Glutamatergic neuron (in vitro differentiated cells): ENCODE measurements at regions not wholly inside any gene's neighbourhood (a gene's known extent, or its start where the extent isn't known, plus 50 kb on each side); places are given as distances from the start of the nearest gene placed in this dataset.

Experiments
- DNase-seq: peaks from one replicate; pipeline ENCODE4 v3.0.0; 2022
- H3K27ac Mint-ChIP-seq: one replicate; pipeline ENCODE4 v1.8.0; 2020; ENCODE audit warnings: mild to moderate bottlenecking, mixed read lengths, inconsistent platforms; ENCODE audit not compliant: unreplicated experiment
- H3K27me3 Mint-ChIP-seq: one replicate; pipeline ENCODE4 v1.8.0; 2020; ENCODE audit warnings: mild to moderate bottlenecking, moderate library complexity, mixed read lengths, inconsistent platforms; ENCODE audit not compliant: unreplicated experiment
- H3K36me3 Mint-ChIP-seq: one replicate; pipeline ENCODE4 v1.8.0; 2020; ENCODE audit warnings: mild to moderate bottlenecking, mixed read lengths, inconsistent platforms; ENCODE audit not compliant: unreplicated experiment
- H3K4me1 Mint-ChIP-seq: one replicate; pipeline ENCODE4 v1.8.0; 2020; ENCODE audit warnings: mild to moderate bottlenecking, low read depth, mixed read lengths, inconsistent platforms; ENCODE audit not compliant: unreplicated experiment
- H3K4me3 Mint-ChIP-seq: one replicate; pipeline ENCODE4 v1.8.0; 2020; ENCODE audit warnings: mild to moderate bottlenecking, mixed read lengths, inconsistent platforms; ENCODE audit not compliant: unreplicated experiment
- H3K9me3 Mint-ChIP-seq: one replicate; pipeline ENCODE4 v1.8.0; 2020; ENCODE audit warnings: mild to moderate bottlenecking, moderate library complexity, mixed read lengths, inconsistent platforms; ENCODE audit not compliant: unreplicated experiment
- TF ChIP-seq, protein P1 (sequence below): fragments of 200-600 bp; sonication (generic); IDR thresholded peaks from one replicate; pipeline ENCODE4 v1.5.0; 2021; ENCODE audit not compliant: partially characterized antibody, unreplicated experiment

DNA sequence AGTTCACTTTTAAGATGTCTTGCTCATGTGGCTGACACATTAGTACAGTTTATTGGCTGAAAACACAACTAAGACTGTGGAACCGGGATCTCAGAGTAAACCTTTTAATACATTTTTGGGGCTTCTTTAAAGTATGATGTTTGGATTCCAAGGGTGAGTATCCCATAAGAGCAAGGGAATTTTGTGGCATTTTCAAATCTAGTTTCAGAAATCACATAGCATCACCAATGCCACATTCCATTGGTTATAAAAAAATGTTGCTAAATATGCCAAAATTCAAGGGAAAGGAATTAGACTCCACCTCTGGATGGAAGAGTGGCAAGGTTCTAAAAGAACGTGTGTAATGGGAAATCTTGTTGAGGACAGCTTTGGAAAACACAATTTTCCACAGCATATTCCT lies 338.6 kb downstream of the COL12A1 start:
- no peaks in the 10 kb centered on the region for H3K9me3 Mint-ChIP-seq
- no peaks in the 10 kb centered on the region for H3K27me3 Mint-ChIP-seq
- no peak overlapping the region for H3K4me3 Mint-ChIP-seq
- TF ChIP-seq, protein P1, sequence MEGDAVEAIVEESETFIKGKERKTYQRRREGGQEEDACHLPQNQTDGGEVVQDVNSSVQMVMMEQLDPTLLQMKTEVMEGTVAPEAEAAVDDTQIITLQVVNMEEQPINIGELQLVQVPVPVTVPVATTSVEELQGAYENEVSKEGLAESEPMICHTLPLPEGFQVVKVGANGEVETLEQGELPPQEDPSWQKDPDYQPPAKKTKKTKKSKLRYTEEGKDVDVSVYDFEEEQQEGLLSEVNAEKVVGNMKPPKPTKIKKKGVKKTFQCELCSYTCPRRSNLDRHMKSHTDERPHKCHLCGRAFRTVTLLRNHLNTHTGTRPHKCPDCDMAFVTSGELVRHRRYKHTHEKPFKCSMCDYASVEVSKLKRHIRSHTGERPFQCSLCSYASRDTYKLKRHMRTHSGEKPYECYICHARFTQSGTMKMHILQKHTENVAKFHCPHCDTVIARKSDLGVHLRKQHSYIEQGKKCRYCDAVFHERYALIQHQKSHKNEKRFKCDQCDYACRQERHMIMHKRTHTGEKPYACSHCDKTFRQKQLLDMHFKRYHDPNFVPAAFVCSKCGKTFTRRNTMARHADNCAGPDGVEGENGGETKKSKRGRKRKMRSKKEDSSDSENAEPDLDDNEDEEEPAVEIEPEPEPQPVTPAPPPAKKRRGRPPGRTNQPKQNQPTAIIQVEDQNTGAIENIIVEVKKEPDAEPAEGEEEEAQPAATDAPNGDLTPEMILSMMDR = no peak
- no peaks in the 10 kb centered on the region for H3K36me3 Mint-ChIP-seq
- no peak for DNase-seq
- H3K27ac Mint-ChIP-seq = no peak overlapping the region
- no peaks in the 10 kb centered on the region for H3K4me1 Mint-ChIP-seq

DNA sequence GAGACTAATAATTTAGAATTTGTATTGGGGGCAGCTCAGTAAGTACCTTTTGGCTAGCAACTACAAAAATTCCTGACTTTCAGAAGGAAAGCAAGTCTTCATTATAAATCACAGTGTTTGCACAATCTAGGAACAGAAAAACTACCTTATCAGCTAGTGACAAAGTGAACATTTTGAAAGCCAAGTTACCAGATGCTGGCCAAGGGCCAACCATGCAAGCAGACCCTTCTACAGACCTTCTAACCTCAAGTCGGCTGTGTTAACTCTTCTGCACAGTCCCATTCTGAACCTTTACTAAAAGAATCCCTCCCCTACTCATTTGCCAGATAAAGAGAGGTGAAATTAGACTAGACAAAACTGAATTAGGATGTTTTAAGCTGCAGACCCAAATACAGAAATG lies 341.9 kb downstream of the COL12A1 start:
- H3K36me3 Mint-ChIP-seq = no peaks in the 10 kb centered on the region
- TF ChIP-seq, protein P1 = no peak
- no peak overlapping the region for H3K4me3 Mint-ChIP-seq
- no peak for DNase-seq
- H3K27me3 Mint-ChIP-seq = no peaks in the 10 kb centered on the region
- H3K9me3 Mint-ChIP-seq = no peaks in the 10 kb centered on the region
- H3K27ac Mint-ChIP-seq = no peak overlapping the region
- H3K4me1 Mint-ChIP-seq = no peaks in the 10 kb centered on the region

DNA sequence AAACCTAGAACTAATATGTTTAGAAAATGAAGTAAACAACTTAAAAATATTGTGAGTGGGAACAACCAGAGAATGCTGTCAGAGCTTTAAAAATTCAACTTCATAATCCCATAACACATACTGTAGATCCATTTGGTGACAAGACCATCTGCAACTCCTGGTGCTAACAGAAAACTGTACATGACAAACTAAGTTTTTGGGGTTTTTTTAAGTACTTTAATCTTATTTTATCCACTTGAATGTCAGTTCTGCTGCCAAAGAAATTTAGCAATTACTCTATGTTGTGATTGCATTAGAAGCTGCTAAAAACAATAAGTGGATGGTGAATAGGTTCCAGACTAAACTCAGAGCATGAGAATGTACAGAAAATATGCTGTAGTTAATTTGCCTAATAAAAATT lies 345.4 kb downstream of the COL12A1 start:
- Mint-ChIP-seq H3K4me3 (no peak overlapping the region), H3K27ac (no peak overlapping the region), H3K27me3 (no peaks in the 10 kb centered on the region), H3K4me1 (no peaks in the 10 kb centered on the region), H3K36me3 (no peaks in the 10 kb centered on the region), H3K9me3 (no peaks in the 10 kb centered on the region)
- DNase-seq = no peak
- TF ChIP-seq, protein P1 = no peak

DNA sequence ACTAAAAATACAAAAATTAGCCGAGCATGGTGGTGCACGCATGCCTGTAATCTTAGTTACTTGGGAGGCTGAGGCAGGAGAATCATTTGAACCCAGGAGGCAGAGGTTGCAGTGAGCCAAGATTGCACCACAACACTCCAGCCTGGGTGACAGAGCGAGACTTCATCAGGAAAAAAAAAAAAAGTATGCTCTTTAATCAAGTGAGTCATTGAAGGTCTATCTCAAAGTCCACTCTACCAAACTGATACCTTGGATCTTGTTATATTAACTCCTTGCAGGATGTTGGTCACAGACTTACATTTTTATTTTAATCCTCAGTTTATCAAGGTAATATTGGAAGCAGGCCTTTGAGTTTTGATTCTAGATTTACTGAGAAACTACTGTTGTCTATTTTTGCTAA lies 348.7 kb downstream of the COL12A1 start:
- no peaks in the 10 kb centered on the region for H3K27me3 Mint-ChIP-seq
- TF ChIP-seq, protein P1 = no peak
- no peak overlapping the region for H3K4me3 Mint-ChIP-seq
- no peak for DNase-seq
- H3K9me3 Mint-ChIP-seq = no peaks in the 10 kb centered on the region
- no peak overlapping the region for H3K27ac Mint-ChIP-seq
- H3K36me3 Mint-ChIP-seq = no peaks in the 10 kb centered on the region
- no peaks in the 10 kb centered on the region for H3K4me1 Mint-ChIP-seq

- DNase-seq = no peak
- Mint-ChIP-seq H3K4me3 (no peak overlapping the region), H3K27ac (no peak overlapping the region), H3K27me3 (no peaks in the 10 kb centered on the region), H3K4me1 (no peaks in the 10 kb centered on the region), H3K36me3 (no peaks in the 10 kb centered on the region), H3K9me3 (no peaks in the 10 kb centered on the region)
- TF ChIP-seq, protein P1 = no peak
Observed at GRCh38 chr6:74853991-74854390, 351.9 kb downstream of the COL12A1 start.
